ENCODE measurements at regions not wholly inside any gene's neighbourhood (a gene's known extent, or its start where the extent isn't known, plus 50 kb on each side); places are given as distances from the start of the nearest gene placed in this dataset.

GRCh38 chr4:180682776-180683175, 1560.4 kb upstream of the TENM3 start:
- TF ChIP-seq CTCF (IDR thresholded peaks at IDR 0.05; ENCODE audit: low read length) (no peak), EZH2 (optimal IDR thresholded peaks at IDR 0.05; ENCODE audit: low read depth, low read length) (no peak), EZH2phosphoT487 (IDR thresholded peaks at IDR 0.05; ENCODE audit: low read length) (no peak)

Measured in MM.1S (cell line).